GM23338 (cell line): ENCODE measurements at regions not wholly inside any gene's neighbourhood (a gene's known extent, or its start where the extent isn't known, plus 50 kb on each side); places are given as distances from the start of the nearest gene placed in this dataset.

Source experiments
- ATAC-seq: fragments of 200-7000 bp; cut with Tn5 transposase; 3 replicates; pipeline ENCODE4 v1.9.1; 2020
- DNase-seq: peaks from one replicate; pipeline ENCODE4 v3.0.0-alpha.2; 2015; ENCODE audit warnings: low spot score
- H2AFZ ChIP-seq: fragments of 200-600 bp; sonication (generic); 2 replicates; pipeline ENCODE4 v1.8.0; 2016; ENCODE audit warnings: antibody characterized with exemption, mild to moderate bottlenecking, moderate library complexity
- H3F3A ChIP-seq: fragments of 200-600 bp; sonication (generic); replicated peaks from 2 replicates; pipeline ENCODE4 v1.8.0; 2017; ENCODE audit warnings: antibody characterized with exemption, mixed run types, low read depth
- H3K27ac ChIP-seq: fragments of 200-600 bp; sonication (generic); 2 replicates; pipeline ENCODE4 v1.6.1; 2016; ENCODE audit warnings: low read depth
- H3K27me3 ChIP-seq: fragments of 200-600 bp; sonication (generic); 2 replicates; pipeline ENCODE4 v1.8.0; 2016; ENCODE audit warnings: mild to moderate bottlenecking, mixed run types, moderate library complexity; ENCODE audit not compliant: insufficient read depth
- H3K36me3 ChIP-seq: fragments of 200-600 bp; sonication (generic); 2 replicates; pipeline ENCODE4 v1.8.0; 2016; ENCODE audit warnings: mild to moderate bottlenecking; ENCODE audit not compliant: insufficient read depth
- H3K4me1 ChIP-seq: fragments of 200-600 bp; sonication (generic); 2 replicates; pipeline ENCODE4 v1.8.0; 2016; ENCODE audit warnings: mild to moderate bottlenecking, moderate library complexity; ENCODE audit not compliant: insufficient read depth
- H3K4me2 ChIP-seq: fragments of 200-600 bp; sonication (generic); 2 replicates; pipeline ENCODE4 v1.7.1; 2017; ENCODE audit warnings: mixed run types
- H3K4me3 ChIP-seq: fragments of 200-600 bp; sonication (generic); 2 replicates; pipeline ENCODE4 v1.6.1; 2016; ENCODE audit warnings: mixed run types
- H3K79me2 ChIP-seq: fragments of 200-600 bp; sonication (generic); replicated peaks from 2 replicates; pipeline ENCODE4 v1.8.0; 2017; ENCODE audit warnings: mild to moderate bottlenecking; ENCODE audit not compliant: insufficient read depth
- H3K9me2 ChIP-seq: fragments of 200-600 bp; sonication (generic); 2 replicates; pipeline ENCODE4 v1.8.0; 2017; ENCODE audit not compliant: insufficient read depth
- H4K20me1 ChIP-seq: fragments of 200-600 bp; sonication (generic); replicated peaks from 2 replicates; pipeline ENCODE4 v1.8.0; 2017; ENCODE audit warnings: mild to moderate bottlenecking; ENCODE audit not compliant: insufficient read depth
- H3K27ac Mint-ChIP-seq: 2 replicates; pipeline ENCODE4 v1.8.0; 2020; ENCODE audit warnings: inconsistent platforms, mild to moderate bottlenecking, moderate library complexity, mixed read lengths
- H3K27me3 Mint-ChIP-seq: 3 replicates; pipeline ENCODE4 v1.8.0; 2022; ENCODE audit warnings: low read depth, mild to moderate bottlenecking, moderate library complexity, mixed read lengths, inconsistent platforms; ENCODE audit not compliant: insufficient read depth, poor library complexity
- H3K36me3 Mint-ChIP-seq: 3 replicates; pipeline ENCODE4 v1.8.0; 2021; ENCODE audit warnings: low read depth, mild to moderate bottlenecking, inconsistent platforms, moderate library complexity, mixed read lengths
- H3K4me1 Mint-ChIP-seq: 3 replicates; pipeline ENCODE4 v1.8.0; 2020; ENCODE audit warnings: mild to moderate bottlenecking, inconsistent platforms, mixed read lengths
- H3K4me3 Mint-ChIP-seq: 3 replicates; pipeline ENCODE4 v1.8.0; 2021; ENCODE audit warnings: moderate library complexity, mild to moderate bottlenecking, inconsistent platforms, mixed read lengths
- H3K9me3 Mint-ChIP-seq: 3 replicates; pipeline ENCODE4 v1.8.0; 2020; ENCODE audit warnings: moderate library complexity, mild to moderate bottlenecking, inconsistent platforms, mixed read lengths
- CREB1 ChIP-seq: fragments of 250-450 bp; sonication (Bioruptor Pico); IDR thresholded peaks from 2 replicates; pipeline ENCODE4 v1.5.0; 2020; ENCODE audit warnings: low read depth, mild to moderate bottlenecking, moderate library complexity
- STAT1 ChIP-seq: IDR thresholded peaks from one replicate; pipeline ENCODE4 v1.6.1; 2016; ENCODE audit warnings: antibody characterized with exemption; ENCODE audit not compliant: unreplicated experiment
- ZNF114 ChIP-seq: fragments of 250-450 bp; sonication (Bioruptor Pico); IDR thresholded peaks from 2 replicates; pipeline ENCODE4 v1.5.0; 2020; ENCODE audit warnings: mild to moderate bottlenecking, moderate library complexity
- TF ChIP-seq, protein P1 (sequence below): fragments of 250-450 bp; sonication (Bioruptor Pico); IDR thresholded peaks from 2 replicates; pipeline ENCODE4 v1.5.0; 2020; ENCODE audit warnings: mild to moderate bottlenecking, moderate library complexity
- TF ChIP-seq, protein P2 (sequence below): IDR thresholded peaks from 2 replicates; pipeline ENCODE4 v1.6.1; 2016; ENCODE audit warnings: antibody characterized with exemption

DNA sequence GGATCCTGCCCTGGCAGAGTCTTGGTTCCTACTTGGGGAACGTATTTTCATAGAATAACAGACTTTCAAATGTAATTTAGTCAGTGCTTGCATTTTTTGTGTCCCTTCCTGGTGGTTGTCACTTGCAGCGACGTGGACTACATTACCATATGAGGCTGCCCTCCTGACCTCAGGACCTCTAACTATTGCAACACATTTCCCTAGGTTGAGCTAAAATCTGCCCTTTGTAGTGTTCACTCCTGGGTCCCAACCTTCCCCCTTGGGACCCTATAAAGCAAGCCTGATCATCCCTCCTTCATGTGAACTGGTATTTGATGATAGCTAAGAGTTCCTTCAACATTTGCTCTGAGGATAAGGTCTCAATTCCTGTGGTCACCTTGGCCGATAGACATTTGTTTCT is 95.6 kb upstream of the CACNA1E start (continued):
- TF ChIP-seq, protein P1, sequence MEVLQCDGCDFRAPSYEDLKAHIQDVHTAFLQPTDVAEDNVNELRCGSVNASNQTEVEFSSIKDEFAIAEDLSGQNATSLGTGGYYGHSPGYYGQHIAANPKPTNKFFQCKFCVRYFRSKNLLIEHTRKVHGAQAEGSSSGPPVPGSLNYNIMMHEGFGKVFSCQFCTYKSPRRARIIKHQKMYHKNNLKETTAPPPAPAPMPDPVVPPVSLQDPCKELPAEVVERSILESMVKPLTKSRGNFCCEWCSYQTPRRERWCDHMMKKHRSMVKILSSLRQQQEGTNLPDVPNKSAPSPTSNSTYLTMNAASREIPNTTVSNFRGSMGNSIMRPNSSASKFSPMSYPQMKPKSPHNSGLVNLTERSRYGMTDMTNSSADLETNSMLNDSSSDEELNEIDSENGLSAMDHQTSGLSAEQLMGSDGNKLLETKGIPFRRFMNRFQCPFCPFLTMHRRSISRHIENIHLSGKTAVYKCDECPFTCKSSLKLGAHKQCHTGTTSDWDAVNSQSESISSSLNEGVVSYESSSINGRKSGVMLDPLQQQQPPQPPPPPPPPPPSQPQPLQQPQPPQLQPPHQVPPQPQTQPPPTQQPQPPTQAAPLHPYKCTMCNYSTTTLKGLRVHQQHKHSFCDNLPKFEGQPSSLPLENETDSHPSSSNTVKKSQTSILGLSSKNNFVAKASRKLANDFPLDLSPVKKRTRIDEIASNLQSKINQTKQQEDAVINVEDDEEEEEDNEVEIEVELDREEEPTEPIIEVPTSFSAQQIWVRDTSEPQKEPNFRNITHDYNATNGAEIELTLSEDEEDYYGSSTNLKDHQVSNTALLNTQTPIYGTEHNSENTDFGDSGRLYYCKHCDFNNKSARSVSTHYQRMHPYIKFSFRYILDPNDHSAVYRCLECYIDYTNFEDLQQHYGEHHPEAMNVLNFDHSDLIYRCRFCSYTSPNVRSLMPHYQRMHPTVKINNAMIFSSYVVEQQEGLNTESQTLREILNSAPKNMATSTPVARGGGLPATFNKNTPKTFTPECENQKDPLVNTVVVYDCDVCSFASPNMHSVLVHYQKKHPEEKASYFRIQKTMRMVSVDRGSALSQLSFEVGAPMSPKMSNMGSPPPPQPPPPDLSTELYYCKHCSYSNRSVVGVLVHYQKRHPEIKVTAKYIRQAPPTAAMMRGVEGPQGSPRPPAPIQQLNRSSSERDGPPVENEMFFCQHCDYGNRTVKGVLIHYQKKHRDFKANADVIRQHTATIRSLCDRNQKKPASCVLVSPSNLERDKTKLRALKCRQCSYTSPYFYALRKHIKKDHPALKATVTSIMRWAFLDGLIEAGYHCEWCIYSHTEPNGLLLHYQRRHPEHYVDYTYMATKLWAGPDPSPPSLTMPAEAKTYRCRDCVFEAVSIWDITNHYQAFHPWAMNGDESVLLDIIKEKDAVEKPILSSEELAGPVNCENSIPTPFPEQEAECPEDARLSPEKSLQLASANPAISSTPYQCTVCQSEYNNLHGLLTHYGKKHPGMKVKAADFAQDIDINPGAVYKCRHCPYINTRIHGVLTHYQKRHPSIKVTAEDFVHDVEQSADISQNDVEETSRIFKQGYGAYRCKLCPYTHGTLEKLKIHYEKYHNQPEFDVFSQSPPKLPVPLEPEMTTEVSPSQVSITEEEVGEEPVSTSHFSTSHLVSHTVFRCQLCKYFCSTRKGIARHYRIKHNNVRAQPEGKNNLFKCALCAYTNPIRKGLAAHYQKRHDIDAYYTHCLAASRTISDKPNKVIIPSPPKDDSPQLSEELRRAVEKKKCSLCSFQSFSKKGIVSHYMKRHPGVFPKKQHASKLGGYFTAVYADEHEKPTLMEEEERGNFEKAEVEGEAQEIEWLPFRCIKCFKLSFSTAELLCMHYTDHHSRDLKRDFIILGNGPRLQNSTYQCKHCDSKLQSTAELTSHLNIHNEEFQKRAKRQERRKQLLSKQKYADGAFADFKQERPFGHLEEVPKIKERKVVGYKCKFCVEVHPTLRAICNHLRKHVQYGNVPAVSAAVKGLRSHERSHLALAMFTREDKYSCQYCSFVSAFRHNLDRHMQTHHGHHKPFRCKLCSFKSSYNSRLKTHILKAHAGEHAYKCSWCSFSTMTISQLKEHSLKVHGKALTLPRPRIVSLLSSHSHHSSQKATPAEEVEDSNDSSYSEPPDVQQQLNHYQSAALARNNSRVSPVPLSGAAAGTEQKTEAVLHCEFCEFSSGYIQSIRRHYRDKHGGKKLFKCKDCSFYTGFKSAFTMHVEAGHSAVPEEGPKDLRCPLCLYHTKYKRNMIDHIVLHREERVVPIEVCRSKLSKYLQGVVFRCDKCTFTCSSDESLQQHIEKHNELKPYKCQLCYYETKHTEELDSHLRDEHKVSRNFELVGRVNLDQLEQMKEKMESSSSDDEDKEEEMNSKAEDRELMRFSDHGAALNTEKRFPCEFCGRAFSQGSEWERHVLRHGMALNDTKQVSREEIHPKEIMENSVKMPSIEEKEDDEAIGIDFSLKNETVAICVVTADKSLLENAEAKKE (CRISPR knock-in tag) = no peak
- TF ChIP-seq CREB1 = no peak
- TF ChIP-seq, protein P2, sequence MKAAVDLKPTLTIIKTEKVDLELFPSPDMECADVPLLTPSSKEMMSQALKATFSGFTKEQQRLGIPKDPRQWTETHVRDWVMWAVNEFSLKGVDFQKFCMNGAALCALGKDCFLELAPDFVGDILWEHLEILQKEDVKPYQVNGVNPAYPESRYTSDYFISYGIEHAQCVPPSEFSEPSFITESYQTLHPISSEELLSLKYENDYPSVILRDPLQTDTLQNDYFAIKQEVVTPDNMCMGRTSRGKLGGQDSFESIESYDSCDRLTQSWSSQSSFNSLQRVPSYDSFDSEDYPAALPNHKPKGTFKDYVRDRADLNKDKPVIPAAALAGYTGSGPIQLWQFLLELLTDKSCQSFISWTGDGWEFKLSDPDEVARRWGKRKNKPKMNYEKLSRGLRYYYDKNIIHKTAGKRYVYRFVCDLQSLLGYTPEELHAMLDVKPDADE = no peak

DNA sequence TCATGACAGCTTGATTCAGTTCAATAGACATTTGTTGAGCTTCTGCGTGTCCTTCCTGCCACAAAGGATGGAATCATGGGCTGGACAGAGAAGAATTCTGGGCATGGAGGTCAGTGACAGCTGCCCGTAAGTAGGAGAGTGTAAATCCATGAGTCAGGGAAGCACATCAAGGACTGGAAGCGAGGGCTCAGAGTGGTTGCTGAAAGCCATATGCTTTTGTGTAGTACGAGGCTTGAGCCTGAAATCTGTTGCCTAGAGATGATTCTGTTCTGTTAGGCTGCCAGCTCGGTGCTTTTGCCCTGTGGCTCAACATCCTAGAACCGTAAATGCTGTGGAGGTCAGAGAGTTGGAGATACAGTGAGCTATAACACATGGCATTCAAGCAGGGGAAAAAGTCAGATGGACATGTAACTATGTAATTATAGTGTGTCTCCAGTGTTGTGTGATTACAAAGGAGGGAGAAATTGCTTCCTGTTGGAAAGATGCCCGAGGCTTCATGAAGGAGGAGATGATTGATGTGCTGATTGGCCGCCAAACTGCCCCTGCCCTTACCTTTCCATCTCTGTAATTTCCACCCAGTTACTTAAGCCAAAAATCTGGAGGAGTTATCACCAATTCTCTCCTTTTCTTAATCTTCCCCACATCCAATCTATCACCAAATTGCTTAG is 92.8 kb upstream of the CACNA1E start:
- H3K27ac ChIP-seq = no peak overlapping the region
- no peak overlapping the region for H3K4me3 ChIP-seq
- no peaks in the 10 kb centered on the region for H3K36me3 ChIP-seq
- no peaks in the 10 kb centered on the region for H3K79me2 ChIP-seq
- Mint-ChIP-seq H3K27me3 (no peaks in the 10 kb centered on the region), H3K9me3 (no peaks in the 10 kb centered on the region; the same call in 2 of the 3 replicates), H3K36me3 (no peaks in the 10 kb centered on the region), H3K27ac (no peak overlapping the region), H3K4me3 (no peak overlapping the region), H3K4me1 (peaks cover 4% of the 10 kb centered on the region; the same call in 2 of the 3 replicates)
- H2AFZ ChIP-seq = no peak overlapping the region
- DNase-seq (no peak), ATAC-seq (no peak)
- 0 out of 2 replicates have a peak, but pooled peaks cover 4% of the 10 kb centered on the region for H3K4me1 ChIP-seq
- H4K20me1 ChIP-seq = no peaks in the 10 kb centered on the region
- H3K27me3 ChIP-seq = no peaks in the 10 kb centered on the region
- no peak overlapping the region for H3K4me2 ChIP-seq
- no peak for TF ChIP-seq ZNF114 (CRISPR knock-in tag)
- TF ChIP-seq, protein P2 = no peak
- TF ChIP-seq STAT1 = no peak
- H3K9me2 ChIP-seq = peaks cover 8% of the 10 kb centered on the region; the same call in 1 of the 2 replicates
- H3F3A ChIP-seq = no peaks in the 10 kb centered on the region
